Stomach smooth muscle (tissue), 2 donors: ENCODE measurements at regions not wholly inside any gene's neighbourhood (a gene's known extent, or its start where the extent isn't known, plus 50 kb on each side); places are given as distances from the start of the nearest gene placed in this dataset.
"Not testable (repeated sequence)": the region's sequence is repeated elsewhere in the genome, so short reads cannot be mapped to it uniquely, and the experiment has no call there.

Experiments used
- H3K27ac ChIP-seq: one replicate; pipeline ENCODE4 v1.7.0; 2013; ENCODE audit warnings: mild to moderate bottlenecking, low read length, inconsistent platforms
- H3K27me3 ChIP-seq, 2 donors: one replicate each; pipeline ENCODE4 v1.7.0; 2013; ENCODE audit warnings: low read length in 2 of 2; ENCODE audit not compliant: insufficient read depth in 2 of 2, control insufficient read depth in 1 of 2
- H3K36me3 ChIP-seq, 2 donors: one replicate each; pipeline ENCODE4 v1.7.0; 2013; ENCODE audit warnings: low read length in 2 of 2; ENCODE audit not compliant: control insufficient read depth in 2 of 2, insufficient read depth in 2 of 2
- H3K4me1 ChIP-seq: one replicate; pipeline ENCODE4 v1.7.0; 2013; ENCODE audit warnings: low read length; ENCODE audit not compliant: control insufficient read depth, insufficient read depth
- H3K4me3 ChIP-seq, 2 donors: one replicate each; pipeline ENCODE4 v1.7.0; 2013; ENCODE audit warnings: low read length in 2 of 2
- H3K9ac ChIP-seq, 2 donors: one replicate each; pipeline ENCODE4 v1.7.0; 2013; ENCODE audit warnings: low read length in 2 of 2, mild to moderate bottlenecking in 1 of 2
- H3K9me3 ChIP-seq, 2 donors: one replicate each; pipeline ENCODE4 v1.7.0; 2013; ENCODE audit warnings: low read length in 2 of 2; ENCODE audit not compliant: control insufficient read depth in 2 of 2
- donor health status: healthy.
- donor health status: Pancreatic carcinoma.

GRCh38 chr4:63105839-63106238 lies 1303.4 kb downstream of the TECRL start:
- Histone ChIP-seq H3K9ac (no peak overlapping the region), H3K4me1 (no peaks in the 10 kb centered on the region), H3K27ac (no peak overlapping the region), H3K27me3 (no peaks in the 10 kb centered on the region), H3K9me3 (no peaks in the 10 kb centered on the region), H3K4me3 (no peak overlapping the region), H3K36me3 (no peaks in the 10 kb centered on the region)

- no peaks in the 10 kb centered on the region for H3K36me3 ChIP-seq
- H3K27ac ChIP-seq, result no peak overlapping the region
- H3K9ac ChIP-seq, result no peak overlapping the region
- H3K4me3 ChIP-seq, result no peak overlapping the region
- H3K9me3 ChIP-seq, result no peaks in the 10 kb centered on the region
- H3K4me1 ChIP-seq, result no peaks in the 10 kb centered on the region
- H3K27me3 ChIP-seq, result no peaks in the 10 kb centered on the region
Observed at GRCh38 chr4:63090641-63091040, 1318.6 kb downstream of the TECRL start.

GRCh38 chr4:63085091-63085490 lies 1324.2 kb downstream of the TECRL start:
- Histone ChIP-seq H3K27me3 (no peaks in the 10 kb centered on the region), H3K9ac (no peak overlapping the region), H3K36me3 (no peaks in the 10 kb centered on the region), H3K27ac (no peak overlapping the region), H3K4me3 (no peak overlapping the region), H3K4me1 (no peaks in the 10 kb centered on the region), H3K9me3 (no peaks in the 10 kb centered on the region)

- H3K27me3 ChIP-seq, result no peaks in the 10 kb centered on the region
- no peaks in the 10 kb centered on the region for H3K4me1 ChIP-seq
- no peaks in the 10 kb centered on the region for H3K36me3 ChIP-seq
- no peak overlapping the region for H3K4me3 ChIP-seq
- H3K9me3 ChIP-seq, result no peaks in the 10 kb centered on the region
- no peak overlapping the region for H3K27ac ChIP-seq
- H3K9ac ChIP-seq, result no peak overlapping the region
Observed at GRCh38 chr4:63080934-63081333, 1328.3 kb downstream of the TECRL start.

- Histone ChIP-seq H3K27me3 (no peaks in the 10 kb centered on the region), H3K27ac (no peak overlapping the region), H3K36me3 (no peaks in the 10 kb centered on the region), H3K9ac (no peak overlapping the region), H3K4me1 (no peaks in the 10 kb centered on the region), H3K9me3 (no peaks in the 10 kb centered on the region), H3K4me3 (no peak overlapping the region)
Observed at GRCh38 chr4:63063760-63064159, 1345.5 kb downstream of the TECRL start.

- H3K9me3 ChIP-seq, H3K4me1 ChIP-seq, H3K9ac ChIP-seq, H3K4me3 ChIP-seq, H3K27me3 ChIP-seq, H3K36me3 ChIP-seq, H3K27ac ChIP-seq: not testable (repeated sequence)
Observed at GRCh38 chr4:63062891-63063290, 1346.4 kb downstream of the TECRL start.

GRCh38 chr4:63049726-63050125 lies 1359.5 kb downstream of the TECRL start:
- no peak overlapping the region for H3K27ac ChIP-seq
- H3K4me1 ChIP-seq, result no peaks in the 10 kb centered on the region
- H3K9ac ChIP-seq, result no peak overlapping the region
- H3K9me3 ChIP-seq, result no peaks in the 10 kb centered on the region
- no peaks in the 10 kb centered on the region for H3K27me3 ChIP-seq
- H3K4me3 ChIP-seq, result no peak overlapping the region
- no peaks in the 10 kb centered on the region for H3K36me3 ChIP-seq

- no peak overlapping the region for H3K9ac ChIP-seq
- no peaks in the 10 kb centered on the region for H3K4me1 ChIP-seq
- H3K9me3 ChIP-seq, result no peaks in the 10 kb centered on the region
- no peak overlapping the region for H3K4me3 ChIP-seq
- no peaks in the 10 kb centered on the region for H3K27me3 ChIP-seq
- H3K36me3 ChIP-seq, result no peaks in the 10 kb centered on the region
- no peak overlapping the region for H3K27ac ChIP-seq
Observed at GRCh38 chr4:63049278-63049677, 1360.0 kb downstream of the TECRL start.

- H3K9me3 ChIP-seq, result no peaks in the 10 kb centered on the region
- H3K27ac ChIP-seq, result no peak overlapping the region
- H3K4me3 ChIP-seq, result no peak overlapping the region
- no peaks in the 10 kb centered on the region for H3K4me1 ChIP-seq
- H3K27me3 ChIP-seq, result no peaks in the 10 kb centered on the region
- H3K36me3 ChIP-seq, result no peaks in the 10 kb centered on the region
- H3K9ac ChIP-seq, result no peak overlapping the region
Observed at GRCh38 chr4:63036159-63036866, 1372.9 kb downstream of the TECRL start.

GRCh38 chr4:63029380-63029779 lies 1379.9 kb downstream of the TECRL start:
- H3K9ac ChIP-seq, result no peak overlapping the region
- H3K36me3 ChIP-seq, result no peaks in the 10 kb centered on the region
- H3K27me3 ChIP-seq, result no peaks in the 10 kb centered on the region
- no peaks in the 10 kb centered on the region for H3K9me3 ChIP-seq
- no peak overlapping the region for H3K4me3 ChIP-seq
- no peak overlapping the region for H3K27ac ChIP-seq
- no peaks in the 10 kb centered on the region for H3K4me1 ChIP-seq

- no peaks in the 10 kb centered on the region for H3K9me3 ChIP-seq
Observed at GRCh38 chr4:63020661-63021060, 1388.6 kb downstream of the TECRL start.

More at GRCh38 chr4:63020661-63021060, 1388.6 kb downstream of the TECRL start:
- no peak overlapping the region for H3K27ac ChIP-seq
- H3K4me3 ChIP-seq, result no peak overlapping the region
- H3K9ac ChIP-seq, result no peak overlapping the region
- H3K27me3 ChIP-seq, result no peaks in the 10 kb centered on the region
- no peaks in the 10 kb centered on the region for H3K4me1 ChIP-seq
- H3K36me3 ChIP-seq, result no peaks in the 10 kb centered on the region
